Activated CD4-positive, alpha-beta T cell treated with anti-CD3 and anti-CD28 coated beads for 36 hours (primary cell): ENCODE measurements at regions not wholly inside any gene's neighbourhood (a gene's known extent, or its start where the extent isn't known, plus 50 kb on each side); places are given as distances from the start of the nearest gene placed in this dataset.
"Not testable (repeated sequence)": the region's sequence is repeated elsewhere in the genome, so short reads cannot be mapped to it uniquely, and the experiment has no call there.

Experiments used
- ATAC-seq: fragments of 200-7000 bp; cut with Tn5 transposase; one replicate; pipeline ENCODE4 v1.10.0; 2021; ENCODE audit warnings: mild to moderate bottlenecking, moderate library complexity
- CTCF ChIA-PET: fragments of 350-600 bp; sonication (Branson Sonifier 250); formaldehyde crosslinking; loops from one replicate; lab custom pipeline; 2021; ENCODE audit warnings: antibody characterized with exemption; lab: Charles Lee
- POLR2A ChIA-PET: fragments of 350-600 bp; sonication (Branson Sonifier 250); formaldehyde crosslinking; loops from one replicate; lab custom pipeline; 2021; ENCODE audit warnings: antibody characterized with exemption, inconsistent platforms; lab: Charles Lee
- DNase-seq: peaks from one replicate; pipeline ENCODE4 v3.0.0-alpha.2; 2020
- H3K27ac Mint-ChIP-seq: one replicate; pipeline ENCODE4 v1.8.0; 2021; ENCODE audit warnings: mixed read lengths
- H3K27me3 Mint-ChIP-seq: one replicate; pipeline ENCODE4 v1.8.0; 2021; ENCODE audit warnings: mixed read lengths
- H3K36me3 Mint-ChIP-seq: one replicate; pipeline ENCODE4 v1.8.0; 2021; ENCODE audit warnings: low read depth, mixed read lengths
- H3K4me1 Mint-ChIP-seq: one replicate; pipeline ENCODE4 v1.8.0; 2021; ENCODE audit warnings: mixed read lengths
- H3K4me3 Mint-ChIP-seq: one replicate; pipeline ENCODE4 v1.8.0; 2021; ENCODE audit warnings: mild to moderate bottlenecking, moderate library complexity, mixed read lengths
- H3K9me3 Mint-ChIP-seq: one replicate; pipeline ENCODE4 v1.8.0; 2021; ENCODE audit warnings: low read depth, mixed read lengths
- intact Hi-C, 2 experiments: fragments of 100-400 bp; cut with DNase I in 1 of 2; cut with micrococcal nuclease in 1 of 2; formaldehyde crosslinking; loops; one replicate each; pipeline versions ENCODE4 v1.14.2 to v1.15.1; 2022 to 2024; cut with DNase I, micrococcal nuclease

DNA sequence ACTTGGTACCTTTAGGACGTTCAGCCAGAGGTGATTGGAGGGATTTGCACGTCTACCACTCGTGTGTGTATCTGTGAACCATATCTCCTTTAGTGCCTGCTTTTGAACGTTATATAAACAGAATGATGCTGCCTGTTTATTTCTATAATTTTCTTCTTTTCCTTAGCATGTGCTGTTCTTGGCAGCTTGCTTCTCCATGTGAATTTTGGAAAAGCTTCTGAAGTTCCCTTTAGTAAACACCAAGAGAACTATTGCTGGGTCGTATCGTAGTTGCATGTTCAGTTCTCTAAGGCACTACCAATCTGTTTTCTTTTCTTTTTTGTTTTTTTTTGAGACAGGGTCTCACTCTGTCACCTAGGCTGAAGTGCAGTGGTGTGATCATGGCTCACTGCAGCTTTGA is 73.8 kb upstream of the FANCC start:
- H3K4me1 Mint-ChIP-seq, ATAC-seq, H3K4me3 Mint-ChIP-seq, intact Hi-C loops, H3K27ac Mint-ChIP-seq, H3K27me3 Mint-ChIP-seq, H3K9me3 Mint-ChIP-seq, H3K36me3 Mint-ChIP-seq, DNase-seq, CTCF ChIA-PET, POLR2A ChIA-PET: not testable (repeated sequence)

DNA sequence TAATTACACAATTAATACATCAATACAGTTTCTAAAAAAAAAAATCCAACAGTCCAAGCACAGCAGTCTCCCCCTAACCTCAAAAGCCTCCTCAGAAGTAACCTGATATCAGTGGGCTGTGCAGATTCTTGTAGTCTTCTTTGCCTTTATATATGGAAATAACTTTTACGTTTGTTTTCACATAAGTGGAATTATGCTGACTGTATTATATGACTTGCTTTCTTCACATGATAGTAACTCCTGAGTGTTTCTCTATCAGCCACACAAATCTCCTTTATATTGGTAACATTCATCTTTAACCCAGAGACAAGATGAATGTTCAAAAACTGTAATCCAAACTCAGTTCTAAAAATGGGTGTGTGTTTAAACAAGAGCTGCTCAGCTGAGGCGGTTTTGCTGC is 71.9 kb upstream of the FANCC start:
- no peaks in the 10 kb centered on the region for H3K36me3 Mint-ChIP-seq
- intact Hi-C loops: no loop called here
- no peaks in the 10 kb centered on the region for H3K9me3 Mint-ChIP-seq
- DNase-seq (no peak), ATAC-seq (no peak)
- H3K4me3 Mint-ChIP-seq: no peak overlapping the region
- H3K4me1 Mint-ChIP-seq: no peaks in the 10 kb centered on the region
- ChIA-PET POLR2A (no interaction called here), CTCF (no interaction called here)
- no peak overlapping the region for H3K27ac Mint-ChIP-seq
- peaks cover 2% of the 10 kb centered on the region for H3K27me3 Mint-ChIP-seq

DNA sequence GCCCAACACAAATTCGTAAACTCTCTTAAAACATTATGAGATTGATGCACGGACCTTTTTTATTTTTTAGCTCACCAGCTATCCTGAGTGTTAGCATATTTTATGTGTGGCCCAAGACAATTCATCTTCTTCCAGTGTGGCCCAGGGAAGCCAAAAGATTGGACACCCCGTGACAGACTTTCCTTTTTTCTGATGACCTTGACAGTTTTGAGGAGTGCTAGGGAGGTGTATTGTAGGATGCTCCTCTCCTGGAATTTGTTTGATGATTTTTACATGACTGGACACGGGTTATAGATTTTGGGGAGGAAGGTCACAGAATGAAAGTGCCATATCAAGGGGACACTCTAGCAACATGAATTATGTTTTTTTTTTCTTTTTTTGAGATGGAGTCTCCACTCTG is 69.3 kb upstream of the FANCC start:
- no peaks in the 10 kb centered on the region for H3K36me3 Mint-ChIP-seq
- H3K4me1 Mint-ChIP-seq: no peaks in the 10 kb centered on the region
- no peak for DNase-seq
- intact Hi-C loops: no loop called here
- ATAC-seq: no peak
- peaks cover 4% of the 10 kb centered on the region for H3K27me3 Mint-ChIP-seq
- POLR2A ChIA-PET: no interaction called here
- no peak overlapping the region for H3K4me3 Mint-ChIP-seq
- no peaks in the 10 kb centered on the region for H3K9me3 Mint-ChIP-seq
- CTCF ChIA-PET: no interaction called here
- no peak overlapping the region for H3K27ac Mint-ChIP-seq

DNA sequence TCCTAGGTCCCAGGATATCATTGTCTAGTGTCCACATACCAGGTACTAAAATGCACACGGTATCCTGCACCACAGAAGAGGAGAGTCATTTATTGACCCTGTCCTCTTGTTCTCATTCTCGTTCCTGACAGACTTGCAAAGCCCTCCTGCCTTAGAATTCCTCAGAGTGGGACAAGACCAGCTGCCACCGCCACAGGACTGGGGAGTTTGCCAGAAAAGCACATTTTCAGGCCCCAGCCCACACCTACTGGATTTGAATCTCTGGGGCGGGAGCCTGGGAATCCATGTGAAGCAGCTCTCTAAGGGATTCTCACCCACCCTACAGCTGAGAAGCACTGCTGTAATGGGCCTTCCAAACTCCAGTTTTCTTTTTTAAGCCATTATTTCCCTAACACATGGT is 68.0 kb upstream of the FANCC start:
- H3K27me3 Mint-ChIP-seq: peaks cover 4% of the 10 kb centered on the region

DNA sequence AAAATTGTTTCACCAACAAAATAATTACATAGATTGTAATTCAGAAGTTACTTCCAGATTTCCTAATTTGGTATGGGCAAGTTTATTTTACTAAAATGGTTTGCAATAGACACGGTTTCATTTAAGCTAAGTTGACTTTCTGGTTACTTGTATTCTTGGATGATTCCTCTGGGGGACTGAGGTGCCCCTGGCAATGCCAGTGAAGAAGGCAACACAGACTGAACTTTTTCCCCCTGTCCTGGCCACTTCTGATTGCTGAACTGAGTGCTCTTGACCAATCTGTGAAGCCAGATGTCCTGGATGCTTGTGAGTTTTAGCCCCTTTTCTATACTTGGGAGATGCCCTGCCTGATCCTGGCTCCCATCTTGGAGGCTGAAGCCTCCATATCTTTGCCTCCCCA is 66.3 kb upstream of the FANCC start:
- CTCF ChIA-PET: no interaction called here
- H3K4me3 Mint-ChIP-seq: no peak overlapping the region
- POLR2A ChIA-PET: no interaction called here
- peaks cover 4% of the 10 kb centered on the region for H3K4me1 Mint-ChIP-seq
- no peak for DNase-seq
- peaks cover 4% of the 10 kb centered on the region for H3K27me3 Mint-ChIP-seq
- no peak for ATAC-seq
- intact Hi-C loops: no loop called here
- H3K27ac Mint-ChIP-seq: no peak overlapping the region
- H3K9me3 Mint-ChIP-seq: no peaks in the 10 kb centered on the region
- no peaks in the 10 kb centered on the region for H3K36me3 Mint-ChIP-seq

More for the DNA sequence above, 68.0 kb upstream of the FANCC start:
- ATAC-seq: no peak
- Mint-ChIP-seq H3K4me3 (no peak overlapping the region), H3K9me3 (no peaks in the 10 kb centered on the region), H3K27ac (no peak overlapping the region), H3K4me1 (no peaks in the 10 kb centered on the region), H3K36me3 (no peaks in the 10 kb centered on the region)
- intact Hi-C loops: no loop called here
- CTCF ChIA-PET: interaction anchor here (1.2 kb wide), 1 partner anchor 206 kb away, joined by 4 read pairs; no protein-coding TSS in a partner anchor
- POLR2A ChIA-PET: no interaction called here
- DNase-seq: no peak

GRCh38 chr9:95383185-95383676 is 65.7 kb upstream of the FANCC start:
- peaks cover 4% of the 10 kb centered on the region for H3K4me1 Mint-ChIP-seq
- ATAC-seq: no peak
- H3K4me3 Mint-ChIP-seq: no peak overlapping the region

GRCh38 chr9:95382433-95382832 is 64.9 kb upstream of the FANCC start:
- Mint-ChIP-seq H3K9me3 (no peaks in the 10 kb centered on the region), H3K36me3 (no peaks in the 10 kb centered on the region), H3K27ac (no peak overlapping the region), H3K4me1 (peaks cover 4% of the 10 kb centered on the region), H3K27me3 (peaks cover 4% of the 10 kb centered on the region), H3K4me3 (no peak overlapping the region)
- intact Hi-C loops: no loop called here
- POLR2A ChIA-PET: no interaction called here
- ATAC-seq (no peak), DNase-seq (no peak)
- CTCF ChIA-PET: interaction anchor here (1.1 kb wide), 1 partner anchor 835 kb away, joined by 8 read pairs; no protein-coding TSS in a partner anchor

More at GRCh38 chr9:95383185-95383676, 65.7 kb upstream of the FANCC start:
- no peak for DNase-seq
- ChIA-PET CTCF (interaction anchor here (1.1 kb wide), 1 partner anchor 835 kb away, joined by 8 read pairs; no protein-coding TSS in a partner anchor), POLR2A (no interaction called here)
- intact Hi-C loops: no loop called here
- no peaks in the 10 kb centered on the region for H3K36me3 Mint-ChIP-seq
- H3K27ac Mint-ChIP-seq: no peak overlapping the region
- H3K9me3 Mint-ChIP-seq: no peaks in the 10 kb centered on the region
- H3K27me3 Mint-ChIP-seq: peaks cover 4% of the 10 kb centered on the region

DNA sequence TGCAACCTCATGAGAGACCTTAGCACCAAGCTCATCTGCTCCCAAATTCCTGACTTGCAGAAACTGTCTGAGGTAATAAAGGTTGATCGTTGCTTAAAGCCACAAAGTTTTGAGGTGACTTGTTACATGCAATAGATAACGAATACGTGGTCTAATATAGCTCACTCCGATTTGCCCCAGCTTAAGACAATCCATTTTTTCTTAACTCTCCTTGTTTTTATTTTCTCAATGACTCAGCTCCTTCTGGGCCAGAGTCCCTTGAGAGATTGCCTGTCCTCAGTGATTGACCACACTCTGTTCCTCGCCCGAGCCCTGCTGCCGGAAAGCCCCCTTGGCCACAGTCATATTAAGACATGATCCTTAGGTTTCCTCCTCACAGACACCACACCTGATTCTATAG is 63.7 kb upstream of the FANCC start:
- ATAC-seq: no peak
- POLR2A ChIA-PET: no interaction called here

DNA sequence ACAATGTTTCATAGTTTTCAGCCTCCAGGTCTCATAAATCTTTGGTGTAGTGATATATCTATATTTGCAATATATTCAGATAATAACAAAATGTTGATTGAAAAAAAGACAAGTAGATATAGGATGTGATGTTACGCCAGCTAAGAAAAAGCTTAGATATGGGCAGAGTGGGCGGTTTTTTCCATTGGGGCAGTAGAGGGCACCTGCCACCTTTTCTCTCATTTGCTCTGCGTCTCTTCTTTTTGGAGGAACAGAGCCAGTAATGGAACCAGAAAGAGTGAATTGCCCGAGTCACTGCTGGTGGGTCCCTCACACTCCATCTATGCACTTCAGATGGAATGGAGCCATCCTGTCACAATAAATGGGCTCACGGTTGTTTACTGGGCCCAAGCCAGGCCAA is 62.1 kb upstream of the FANCC start:
- Mint-ChIP-seq H3K27ac (no peak overlapping the region), H3K27me3 (peaks cover 11% of the 10 kb centered on the region), H3K4me1 (peaks cover 4% of the 10 kb centered on the region), H3K9me3 (no peaks in the 10 kb centered on the region), H3K4me3 (no peak overlapping the region), H3K36me3 (no peaks in the 10 kb centered on the region)
- ChIA-PET CTCF (interaction anchor here (0.6 to 2.0 kb wide), 3 partner anchors 16 to 24 kb away, joined by 3 to 6 read pairs (median 5); no protein-coding TSS in a partner anchor), POLR2A (no interaction called here)
- ATAC-seq: no peak
- DNase-seq: peak; percentile 48
- intact Hi-C loops: loop anchor here in 1 of 2 experiments (2.0 to 5.0 kb wide), 2 partner anchors 683 to 837 kb away; no protein-coding TSS in a partner anchor

More for the DNA sequence above, 63.7 kb upstream of the FANCC start:
- no peak for DNase-seq
- Mint-ChIP-seq H3K36me3 (no peaks in the 10 kb centered on the region), H3K27ac (no peak overlapping the region), H3K4me3 (no peak overlapping the region), H3K9me3 (no peaks in the 10 kb centered on the region), H3K27me3 (peaks cover 11% of the 10 kb centered on the region), H3K4me1 (peaks cover 4% of the 10 kb centered on the region)
- intact Hi-C loops: no loop called here
- CTCF ChIA-PET: interaction anchor here (0.7 kb wide), 1 partner anchor 61 kb away, joined by 4 read pairs; no protein-coding TSS in a partner anchor

DNA sequence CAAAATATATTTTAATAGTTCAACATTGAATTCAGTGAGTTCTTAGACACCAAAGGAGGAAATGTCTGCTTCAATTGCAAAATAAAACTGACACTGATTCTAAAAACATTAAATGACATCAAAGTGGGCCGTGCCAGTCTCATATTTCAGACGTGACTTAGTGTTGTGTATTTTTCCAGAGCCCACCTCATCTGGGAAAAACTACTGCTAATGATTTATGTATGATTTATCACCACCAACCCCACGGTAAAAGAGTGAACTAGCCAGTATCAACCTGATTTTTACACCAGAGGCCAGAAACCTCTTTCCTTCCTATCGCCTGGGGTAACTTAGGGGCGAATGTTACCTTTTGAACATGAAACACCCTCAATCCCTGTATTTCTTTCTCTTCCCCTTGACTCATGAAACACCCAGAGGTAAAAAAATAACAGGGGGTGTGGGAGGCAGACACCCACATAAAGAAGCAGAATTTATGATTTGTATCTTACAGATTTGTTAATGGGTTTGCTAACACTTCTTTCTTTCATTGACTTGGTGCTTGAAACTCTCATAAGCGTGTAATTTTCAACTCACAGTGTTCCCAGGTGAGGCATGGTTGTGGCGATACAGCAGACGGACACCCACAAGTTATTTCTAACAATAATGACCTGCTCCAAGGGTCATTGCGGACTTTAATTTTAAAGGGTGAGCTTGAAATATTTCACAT is 56.4 kb upstream of the FANCC start:
- Mint-ChIP-seq H3K4me1 (no peaks in the 10 kb centered on the region), H3K36me3 (no peaks in the 10 kb centered on the region), H3K4me3 (no peak overlapping the region), H3K27ac (no peak overlapping the region), H3K27me3 (peaks cover 17% of the 10 kb centered on the region), H3K9me3 (no peaks in the 10 kb centered on the region)
- ChIA-PET POLR2A (no interaction called here), CTCF (interaction anchor here (1.1 kb wide), 1 partner anchor 39 kb away, joined by 3 read pairs; no protein-coding TSS in a partner anchor)
- intact Hi-C loops: no loop called here
- DNase-seq: no peak
- ATAC-seq: no peak

DNA sequence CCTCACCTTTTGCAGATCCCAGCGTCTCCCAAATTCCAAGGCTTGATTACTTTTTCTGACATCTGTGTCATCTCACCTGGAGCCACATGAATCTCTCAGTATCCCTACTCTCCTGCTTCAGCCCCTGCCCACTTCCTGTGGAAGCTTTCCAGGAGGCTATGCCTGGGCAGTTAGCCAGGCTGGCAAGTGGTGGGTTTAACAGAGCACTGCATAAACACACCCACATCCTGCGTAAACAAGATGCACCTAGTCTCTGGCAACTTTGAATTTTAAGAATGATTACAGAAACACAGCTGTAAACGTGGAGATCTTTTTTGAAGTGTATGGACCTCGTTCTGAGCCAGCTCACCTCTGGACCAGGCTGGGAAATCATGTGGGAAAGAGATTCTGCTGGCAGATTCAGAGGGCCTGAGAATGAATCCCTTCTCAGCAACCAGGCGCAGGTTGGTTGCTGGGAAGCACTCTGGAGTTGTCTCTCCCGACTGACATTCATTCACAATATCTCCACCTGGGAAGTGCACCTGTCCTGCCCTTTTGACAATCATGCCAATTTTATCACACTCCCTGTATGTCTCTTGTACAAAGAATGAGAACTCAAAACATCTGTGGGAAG is 55.7 kb upstream of the FANCC start:
- intact Hi-C loops: no loop called here
- Mint-ChIP-seq H3K9me3 (no peaks in the 10 kb centered on the region), H3K27ac (no peak overlapping the region), H3K4me1 (no peaks in the 10 kb centered on the region), H3K27me3 (peaks cover 22% of the 10 kb centered on the region), H3K36me3 (no peaks in the 10 kb centered on the region), H3K4me3 (no peak overlapping the region)
- DNase-seq (no peak), ATAC-seq (no peak)
- POLR2A ChIA-PET: no interaction called here
- CTCF ChIA-PET: interaction anchor here (0.8 kb wide), 1 partner anchor 37 kb away, joined by 4 read pairs; no protein-coding TSS in a partner anchor

GRCh38 chr9:95370064-95370463 is 52.6 kb upstream of the FANCC start:
- Mint-ChIP-seq H3K27ac (no peak overlapping the region), H3K36me3 (no peaks in the 10 kb centered on the region), H3K4me1 (no peaks in the 10 kb centered on the region), H3K4me3 (no peak overlapping the region), H3K9me3 (no peaks in the 10 kb centered on the region), H3K27me3 (peaks cover 18% of the 10 kb centered on the region)
- no peak for DNase-seq
- ATAC-seq: no peak
- intact Hi-C loops: no loop called here
- CTCF ChIA-PET: no interaction called here
- POLR2A ChIA-PET: no interaction called here
